ENCODE measurements at regions not wholly inside any gene's neighbourhood (a gene's known extent, or its start where the extent isn't known, plus 50 kb on each side); places are given as distances from the start of the nearest gene placed in this dataset.

- no peaks in the 10 kb centered on the region for H3K36me3 ChIP-seq
- peaks cover 0 to 64% (median 18%) of the 10 kb centered on the region in 9 donors for H3K27me3 ChIP-seq
- peak overlapping the region in 2 of 12 donors; percentile 34 to 46 for H3K4me3 ChIP-seq
- H3K27ac ChIP-seq = peak overlapping the region in 4 of 12 donors; percentile 20 to 79 (median 51)
- peaks cover 0 to 17% (median under 1%) of the 10 kb centered on the region in 12 donors for H3K4me1 ChIP-seq
- no peak for TF ChIP-seq POLR2A (IDR thresholded peaks at IDR 0.05)
- no peak for TF ChIP-seq CTCF (IDR thresholded peaks at IDR 0.05)
- intact Hi-C loops (cut with DNase I) = loop anchor here in 4 of 10 donors (5.0 to 10.0 kb wide), 5 partner anchors 215 to 1435 kb away; no protein-coding TSS in a partner anchor
- 68 to 75% (median 73%) methylated on average over 10 of the region's 10 CpGs for WGBS, 4 donors
- H3K9me3 ChIP-seq = no peaks in the 10 kb centered on the region
- ATAC-seq (peak in 2 of 4 donors; percentile 40 to 61), DNase-seq (peak in 3 of 5 donors; percentile 37 to 54 (median 41))
Measured at GRCh38 chr10:128539510-128540127, 413.4 kb upstream of the MKI67 start.

GRCh38 chr10:128540128-128540762 lies 414.0 kb upstream of the MKI67 start:
- intact Hi-C loops (cut with DNase I) = loop anchor here in 4 of 10 donors (5.0 to 10.0 kb wide), 4 partner anchors 315 to 1435 kb away; no protein-coding TSS in a partner anchor
- peak overlapping the region in 11 of 12 donors; percentile 7 to 46 (median 34) for H3K4me3 ChIP-seq
- TF ChIP-seq POLR2A (IDR thresholded peaks at IDR 0.05) = no peak
- no peak for TF ChIP-seq CTCF (IDR thresholded peaks at IDR 0.05)
- H3K36me3 ChIP-seq = no peaks in the 10 kb centered on the region
- ATAC-seq (peak in 2 of 4 donors; percentile 59 to 73), DNase-seq (peak in 3 of 5 donors; percentile 38 to 54 (median 49))
- H3K27me3 ChIP-seq = peaks cover 0 to 62% (median 16%) of the 10 kb centered on the region in 9 donors
- H3K27ac ChIP-seq = peak overlapping the region in 7 of 12 donors; percentile 26 to 79 (median 41)
- WGBS, 4 donors = 38 to 53% (median 45%) methylated on average over 22 to 38 of the region's 38 CpGs
- no peaks in the 10 kb centered on the region for H3K9me3 ChIP-seq
- peaks cover 0 to 17% (median under 1%) of the 10 kb centered on the region in 12 donors for H3K4me1 ChIP-seq

GRCh38 chr10:128540781-128541761 lies 414.8 kb upstream of the MKI67 start:
- peak in 8 of 12 donors; percentile 10 to 51 (median 31) for TF ChIP-seq CTCF (IDR thresholded peaks at IDR 0.05)
- no peak for TF ChIP-seq POLR2A (IDR thresholded peaks at IDR 0.05)
- Histone ChIP-seq H3K4me1 (peaks cover 0 to 17% (median under 1%) of the 10 kb centered on the region in 12 donors), H3K4me3 (peak overlapping the region in 10 of 12 donors; percentile 7 to 46 (median 36)), H3K27ac (peak overlapping the region in 5 of 12 donors; percentile 26 to 79 (median 61)), H3K27me3 (peaks cover 0 to 59% (median 14%) of the 10 kb centered on the region in 9 donors), H3K36me3 (no peaks in the 10 kb centered on the region), H3K9me3 (no peaks in the 10 kb centered on the region)
- 12 to 16% (median 15%) methylated on average over 46 of the region's 46 CpGs for WGBS, 4 donors
- peak in 2 of 5 donors; percentile 10 to 42 for DNase-seq
- intact Hi-C loops (cut with DNase I) = loop anchor here in 4 of 10 donors (5.0 to 10.0 kb wide), 4 partner anchors 314 to 1434 kb away; no protein-coding TSS in a partner anchor
- peak in 3 of 4 donors; percentile 26 to 63 (median 54) for ATAC-seq
